A172 (cell line): ENCODE measurements at regions not wholly inside any gene's neighbourhood (a gene's known extent, or its start where the extent isn't known, plus 50 kb on each side); places are given as distances from the start of the nearest gene placed in this dataset.
"Not testable (repeated sequence)": the region's sequence is repeated elsewhere in the genome, so short reads cannot be mapped to it uniquely, and the experiment has no call there.

Source experiments
- DNase-seq: peaks from one replicate; pipeline ENCODE4 v3.0.0-alpha.2; 2015; ENCODE audit warnings: low spot score

DNA sequence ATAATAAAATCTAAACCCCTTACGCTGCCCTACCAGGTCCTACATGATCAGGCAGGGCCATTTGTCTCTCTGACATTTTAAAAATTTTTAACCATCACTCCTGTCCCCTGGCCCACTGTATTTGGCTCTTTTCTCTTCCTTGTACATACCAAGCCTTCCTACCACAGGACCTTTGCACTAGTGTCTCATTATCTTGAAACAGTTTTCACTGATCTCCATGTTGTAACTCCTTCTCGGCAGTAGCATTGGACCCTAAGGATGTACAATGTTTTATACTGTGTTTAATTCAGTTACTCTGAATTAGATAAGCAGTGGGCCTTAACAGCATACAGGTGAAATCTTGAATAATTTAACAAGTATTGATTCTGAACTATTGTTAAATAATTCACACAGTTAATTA is 330.7 kb downstream of the UTRN start:
- DNase-seq, result no peak

DNA sequence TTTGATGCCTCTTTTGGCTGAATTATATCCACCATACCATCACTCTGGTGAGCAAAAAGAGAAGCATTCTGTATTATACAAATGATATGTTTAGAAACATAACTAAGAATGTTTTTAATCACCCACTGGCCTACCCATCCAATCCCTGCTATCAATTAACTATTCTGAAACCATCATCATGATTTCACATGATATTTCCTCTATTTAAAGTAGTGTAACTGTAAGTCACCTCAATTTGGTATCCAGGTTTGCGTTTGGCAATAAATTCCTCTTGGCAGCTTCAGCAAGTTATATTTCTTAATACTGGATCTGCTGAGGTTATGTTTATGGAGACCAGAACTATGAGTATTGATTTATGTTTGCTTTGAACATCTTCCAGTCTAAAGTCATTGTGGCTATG is 332.1 kb downstream of the UTRN start:
- DNase-seq, result no peak

DNA sequence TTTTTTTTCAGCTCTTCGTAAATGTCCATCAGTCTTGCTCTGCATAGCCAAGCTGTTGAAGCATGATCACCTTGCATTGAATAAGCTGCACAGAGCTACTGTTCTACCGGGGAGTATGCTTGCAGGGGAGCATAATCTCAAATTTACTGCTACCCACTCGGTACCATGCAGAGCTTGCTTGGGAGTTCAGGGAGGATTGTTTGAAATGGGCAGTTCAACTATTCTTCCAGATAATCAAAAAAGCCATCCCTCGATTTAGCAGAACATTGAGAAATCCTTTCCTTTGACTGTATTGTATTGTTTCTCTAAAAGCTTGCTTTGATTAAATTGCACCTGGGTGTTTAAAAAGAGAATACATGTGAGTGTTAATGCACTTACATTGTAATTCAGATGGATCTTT is 332.6 kb downstream of the UTRN start:
- DNase-seq, result no peak

DNA sequence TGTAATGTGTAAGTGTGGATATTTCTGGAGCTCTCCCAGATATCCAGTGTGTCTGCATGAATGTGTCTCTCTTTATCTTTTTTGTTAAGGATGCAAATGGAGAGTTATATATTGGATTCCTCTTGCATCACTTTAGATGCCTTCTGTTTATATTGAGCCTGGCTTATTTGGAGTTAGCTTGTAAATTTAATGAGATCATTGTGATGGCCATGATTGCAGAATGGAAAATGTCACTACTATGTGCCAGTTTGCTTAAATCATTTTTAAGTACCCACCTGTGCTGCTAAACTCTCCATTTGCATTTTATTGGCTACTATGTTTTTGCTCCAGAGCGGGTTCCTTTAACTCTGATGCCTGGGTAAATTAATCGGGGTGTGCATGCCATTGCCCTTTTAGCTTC is 334.8 kb downstream of the UTRN start:
- DNase-seq, result no peak

DNA sequence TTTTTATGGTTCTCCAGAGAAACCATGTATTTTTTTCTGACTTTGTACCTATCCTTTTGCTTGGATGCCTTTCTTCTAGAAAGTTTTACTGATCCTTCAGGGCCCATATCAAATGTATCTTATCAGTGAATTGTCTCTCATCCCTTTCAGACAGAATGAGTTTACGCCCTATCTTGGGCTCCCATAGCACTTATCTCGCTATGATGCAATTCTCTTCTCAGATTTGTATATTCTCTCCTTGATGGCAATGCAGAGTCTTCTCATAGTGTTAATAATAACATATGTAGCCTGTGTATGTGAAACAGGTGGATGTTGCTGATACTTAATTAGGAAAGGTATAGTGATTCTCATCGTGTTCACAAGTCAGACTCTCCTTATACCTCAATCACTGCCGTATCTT is 336.2 kb downstream of the UTRN start:
- DNase-seq, result no peak

DNA sequence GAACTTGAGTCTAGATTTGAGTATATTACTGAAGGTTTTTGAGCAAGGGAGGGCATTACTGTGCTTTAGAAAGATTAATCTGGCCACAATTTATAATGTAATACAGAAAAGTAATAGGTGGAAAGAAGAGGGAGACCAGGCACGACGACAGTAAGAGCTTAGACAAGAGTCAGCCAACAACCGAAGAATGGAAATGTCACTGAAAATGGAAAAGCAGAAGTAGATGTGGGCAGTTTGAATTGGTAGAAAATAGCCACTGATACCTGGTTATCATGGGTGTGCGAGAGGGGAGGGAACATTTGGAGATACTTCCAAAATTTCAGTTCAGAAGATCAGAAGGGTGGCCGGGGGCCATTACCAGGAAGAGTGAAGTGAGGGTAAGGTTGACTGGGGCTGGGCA is 339.1 kb downstream of the UTRN start:
- DNase-seq, result no peak

DNA sequence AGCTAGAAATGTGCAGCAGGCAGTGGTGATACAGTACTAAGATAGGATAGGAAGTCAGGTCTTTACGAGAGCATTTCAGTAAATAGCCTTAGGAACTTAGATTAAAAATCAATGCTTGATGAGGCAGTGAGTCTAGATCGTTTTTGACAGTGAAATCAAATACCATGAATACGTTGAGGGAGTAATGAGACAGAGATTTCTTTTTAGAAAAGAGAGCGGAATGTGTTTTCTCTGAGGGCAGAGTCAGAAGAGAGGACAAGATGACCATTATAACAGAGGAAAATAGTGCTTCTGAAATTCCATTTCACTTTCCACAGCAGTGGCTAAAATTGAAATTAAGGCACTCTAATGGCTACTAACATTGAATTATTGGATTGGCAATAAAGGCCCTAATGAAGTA is 339.6 kb downstream of the UTRN start:
- no peak for DNase-seq

DNA sequence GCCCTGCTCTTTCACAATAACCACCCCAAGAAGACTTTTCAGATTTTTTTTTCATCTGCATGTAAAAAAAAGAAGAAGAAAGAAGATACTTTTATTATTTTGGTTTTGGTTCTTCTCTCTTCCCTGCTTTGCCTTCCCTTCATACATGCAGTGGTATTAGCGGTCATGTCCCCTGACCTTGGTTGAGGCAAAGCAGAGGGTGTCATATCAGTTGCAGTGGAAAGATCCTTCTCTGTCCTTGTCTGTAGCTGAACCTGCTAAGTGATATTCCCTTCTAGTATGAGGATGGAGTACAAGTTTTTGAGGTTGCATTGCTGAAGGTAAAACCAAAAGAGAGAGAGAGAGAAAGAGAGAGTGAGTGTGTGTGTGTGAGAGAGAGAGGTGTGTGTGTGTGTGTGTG is 345.7 kb downstream of the UTRN start:
- DNase-seq, result no peak

DNA sequence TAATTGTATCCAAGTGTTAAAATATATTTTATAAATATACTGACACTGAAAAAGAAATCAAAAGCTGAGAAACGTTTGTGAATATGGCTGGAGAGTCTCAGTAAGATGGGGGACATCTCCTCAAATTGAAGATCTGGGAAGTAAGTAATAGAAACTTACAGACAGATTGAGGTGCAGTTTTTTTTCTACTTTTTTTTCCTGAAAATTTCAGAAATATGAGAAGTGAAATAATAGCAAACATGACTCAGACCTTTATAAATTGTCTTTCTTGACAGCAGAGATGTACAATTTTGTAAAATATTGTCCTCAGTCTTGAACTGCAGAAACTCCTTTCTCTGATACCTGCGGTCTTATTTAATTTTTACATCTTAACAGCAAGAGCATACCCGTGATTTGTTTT is 347.1 kb downstream of the UTRN start:
- no peak for DNase-seq

DNA sequence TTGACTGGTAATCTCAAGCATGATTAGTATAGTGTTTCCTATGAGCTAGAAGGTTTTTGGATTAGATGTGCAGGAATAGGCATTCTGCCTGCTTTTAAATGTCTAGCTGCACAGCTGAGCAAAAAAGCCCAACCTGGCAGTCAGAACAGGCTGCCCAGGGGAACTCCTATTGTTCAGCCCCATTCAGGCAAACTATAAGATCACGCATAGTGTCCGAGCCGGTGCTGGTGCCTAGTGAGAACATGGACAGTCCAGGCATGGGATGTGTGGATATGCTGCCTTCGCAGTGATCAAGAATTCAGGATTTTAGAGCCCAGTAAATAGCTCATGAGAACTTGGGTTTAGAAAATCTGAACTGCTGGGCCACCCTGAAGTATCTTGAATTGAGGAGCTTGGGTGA is 348.8 kb downstream of the UTRN start:
- DNase-seq, result no peak

DNA sequence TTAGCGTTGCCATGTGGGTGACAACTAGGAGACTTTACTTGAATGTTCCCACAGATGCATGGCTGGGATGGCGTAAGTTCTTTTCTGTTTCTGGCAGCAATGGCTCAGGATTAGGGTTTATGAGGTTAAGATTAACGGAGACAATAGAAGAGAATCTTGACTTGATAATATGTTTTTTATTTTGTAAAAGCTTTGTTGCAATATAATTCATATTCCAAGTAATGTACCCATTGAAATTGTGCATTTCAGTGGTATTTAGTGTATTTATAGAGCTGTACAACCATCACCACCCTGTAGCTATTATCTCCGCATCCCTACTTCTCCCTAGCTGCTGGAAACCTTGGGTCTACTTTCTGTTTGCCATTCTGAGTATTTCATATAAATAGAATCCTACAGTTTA is 349.2 kb downstream of the UTRN start:
- no peak for DNase-seq

DNA sequence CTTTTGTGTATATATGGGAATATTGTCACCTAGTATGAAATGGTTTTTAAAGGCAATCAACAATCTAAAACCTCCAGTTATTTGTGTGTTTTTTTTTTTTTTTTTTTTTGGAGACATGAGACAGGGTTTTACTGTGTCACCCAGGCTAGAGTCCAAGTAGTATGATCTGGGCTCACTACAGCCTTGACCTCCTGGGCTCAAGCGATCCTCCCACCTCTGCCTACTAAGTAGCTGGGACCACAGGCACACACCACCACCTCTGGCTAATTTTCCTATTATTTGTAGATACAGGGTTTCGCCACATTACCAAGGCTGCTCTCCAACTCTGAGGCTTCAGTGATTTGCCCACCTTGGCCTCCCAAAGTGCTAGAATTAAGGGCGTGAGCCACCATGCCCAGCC is 349.9 kb downstream of the UTRN start:
- no peak for DNase-seq

DNA sequence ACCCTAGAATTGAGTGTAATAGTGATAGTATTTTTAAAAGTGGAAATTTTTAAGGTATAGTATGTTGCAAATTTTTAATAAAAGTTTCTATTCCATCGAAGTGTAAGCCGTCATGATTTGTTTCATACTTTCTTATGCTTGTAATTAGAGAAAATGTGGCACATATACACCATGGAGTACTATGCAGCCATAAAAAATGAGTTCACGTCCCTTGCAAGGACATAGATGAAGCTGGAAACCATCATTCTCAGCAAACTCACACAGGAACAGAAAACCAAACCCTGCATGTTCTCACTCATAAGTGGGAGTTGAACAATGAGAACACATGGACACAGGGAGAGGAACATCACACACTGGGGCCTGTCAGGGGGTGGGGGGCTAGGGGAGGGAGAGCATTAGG is 350.9 kb downstream of the UTRN start:
- DNase-seq, result not testable (repeated sequence)

DNA sequence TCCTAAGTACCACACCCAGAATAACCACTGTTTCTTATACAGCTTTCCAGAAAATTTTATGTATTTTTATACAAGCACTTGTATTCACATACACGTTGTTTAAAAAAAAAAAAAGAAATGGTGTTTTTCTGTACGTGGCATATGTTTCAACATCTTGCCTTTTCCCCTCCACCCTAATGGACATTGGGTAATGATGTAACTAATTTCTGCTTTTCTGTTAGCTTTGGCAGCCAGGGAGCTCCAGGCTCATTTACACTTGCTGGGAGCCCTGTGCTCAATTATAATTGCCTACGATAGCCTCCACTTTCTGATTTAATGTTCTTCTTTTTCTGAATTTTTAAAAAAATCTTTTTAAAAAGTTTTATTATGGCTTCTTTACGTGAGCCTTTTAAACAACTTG is 352.4 kb downstream of the UTRN start:
- DNase-seq, result no peak

DNA sequence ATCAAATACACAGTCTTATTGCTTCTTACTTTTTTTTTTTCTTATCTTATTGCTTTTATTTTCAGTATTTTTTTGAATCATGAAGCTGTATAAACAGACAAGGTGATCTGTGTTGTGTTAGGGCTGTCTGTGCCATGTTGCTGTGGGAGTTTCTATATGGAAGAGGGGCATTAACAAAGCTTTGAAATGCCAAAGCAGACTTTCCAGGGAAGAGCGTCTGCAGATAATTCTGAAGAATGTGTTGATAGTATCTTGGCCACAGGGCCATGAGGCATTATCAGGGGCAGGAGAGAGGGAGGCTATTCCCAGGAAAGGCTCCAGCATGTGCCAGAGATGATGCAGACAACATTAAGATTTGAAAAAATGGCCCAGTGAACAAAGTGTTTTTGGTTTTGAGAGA is 354.5 kb downstream of the UTRN start:
- DNase-seq, result no peak

DNA sequence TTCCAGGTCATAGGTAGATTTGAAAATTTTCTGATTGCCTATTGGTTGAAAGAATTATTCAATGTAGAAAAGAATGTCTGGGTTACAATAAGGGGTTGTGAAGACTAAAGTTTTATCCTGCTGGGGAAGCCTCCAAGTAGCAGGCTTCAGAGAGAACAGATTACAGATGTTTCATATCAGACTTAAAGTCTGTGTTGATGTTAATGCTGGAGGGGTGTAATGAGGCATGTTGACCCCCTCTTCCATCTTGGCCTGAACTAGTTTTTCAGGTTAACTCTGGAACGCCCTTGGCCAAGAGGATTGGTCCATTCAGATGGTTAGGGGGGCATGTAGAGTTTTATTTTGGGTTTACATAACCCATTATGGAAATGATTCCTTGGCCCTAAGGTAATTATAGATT is 356.2 kb downstream of the UTRN start:
- DNase-seq, result no peak

DNA sequence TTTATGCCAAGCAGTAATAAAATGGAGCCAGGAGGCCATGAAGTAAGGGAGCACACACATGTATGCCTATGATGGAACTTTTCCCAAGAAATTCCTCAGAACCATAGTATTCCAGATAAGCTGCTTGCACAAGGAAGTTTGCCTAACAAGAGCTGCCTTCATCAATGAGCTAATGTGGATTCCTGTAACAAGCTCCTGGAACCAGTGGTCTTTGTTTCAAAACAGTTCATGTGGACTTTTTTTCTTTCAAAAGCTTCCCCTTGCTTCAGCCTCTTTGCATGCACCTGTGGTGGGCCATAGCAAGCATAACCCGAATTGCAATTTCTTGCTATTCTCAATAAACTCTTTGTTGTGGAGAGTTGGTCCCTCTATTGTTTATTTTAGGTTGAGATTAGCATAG is 359.6 kb downstream of the UTRN start:
- DNase-seq, result no peak

DNA sequence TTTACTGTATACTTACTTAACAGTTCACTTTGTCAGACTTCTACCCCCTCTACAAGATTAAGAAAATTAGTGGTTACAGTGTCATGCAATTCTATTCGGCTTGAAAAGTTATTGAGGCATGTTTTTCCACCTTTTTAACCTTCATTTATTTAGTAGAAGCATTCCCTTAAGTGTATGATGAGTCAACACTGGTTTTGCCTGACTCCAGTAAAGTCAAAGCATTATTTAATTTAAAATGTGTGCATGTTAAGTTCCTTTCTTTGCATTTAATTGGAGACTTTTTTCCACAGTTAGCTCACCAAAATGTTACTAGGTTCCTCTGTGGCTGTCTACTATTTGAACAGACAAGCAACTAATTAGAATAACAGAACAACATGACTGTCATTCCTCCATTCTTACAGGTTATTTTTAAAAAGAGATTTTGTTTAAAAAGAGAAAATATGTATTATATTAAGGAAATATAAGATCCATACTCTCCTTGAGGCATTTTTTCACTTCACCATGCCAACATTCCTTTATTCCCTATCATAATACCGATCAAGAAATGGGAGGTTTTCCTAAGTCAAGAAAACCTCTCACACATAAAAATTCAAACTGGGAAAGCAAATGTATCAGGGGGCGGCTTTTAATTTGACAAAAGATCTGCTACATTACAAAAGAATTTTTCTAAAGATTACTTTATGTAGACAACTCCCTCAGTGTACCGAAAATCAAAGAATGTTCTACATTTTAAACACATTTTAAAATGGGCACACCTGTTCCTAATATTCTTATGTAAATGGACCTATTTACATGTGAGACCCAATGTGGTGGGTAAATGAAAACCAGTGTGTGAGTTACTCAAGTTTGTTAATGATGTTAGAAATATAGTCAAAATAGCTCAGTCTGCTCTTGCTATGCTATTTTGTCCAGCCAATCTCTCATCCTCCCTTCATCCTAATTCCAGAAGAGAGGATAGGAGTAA is 361.2 kb downstream of the UTRN start:
- DNase-seq, result no peak

DNA sequence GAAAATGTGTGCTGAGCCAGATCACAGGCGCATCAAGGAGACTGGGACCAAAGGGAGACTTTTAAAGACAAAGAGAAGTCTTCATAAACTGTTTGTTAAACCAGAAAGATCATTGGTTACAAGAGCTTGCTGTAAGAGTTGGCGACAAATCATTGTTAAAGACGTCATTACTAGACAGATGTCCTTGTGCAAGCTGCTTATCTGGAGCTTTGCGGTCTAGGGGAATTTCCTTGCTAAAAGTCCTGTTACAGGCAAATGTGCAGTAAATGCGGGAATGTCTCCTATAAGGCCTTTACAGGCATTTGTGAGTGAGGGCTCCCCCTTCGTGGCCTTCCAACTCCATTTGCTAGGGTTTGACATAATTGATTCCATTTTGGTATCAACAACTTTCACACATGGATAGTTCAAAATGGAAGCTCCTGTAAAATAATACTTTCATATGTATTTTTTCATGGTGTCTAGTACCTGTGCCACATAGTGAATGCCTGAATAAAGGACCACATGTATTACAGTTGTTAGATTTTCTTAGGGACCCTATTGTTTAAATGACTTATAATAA is 362.4 kb downstream of the UTRN start:
- no peak for DNase-seq

DNA sequence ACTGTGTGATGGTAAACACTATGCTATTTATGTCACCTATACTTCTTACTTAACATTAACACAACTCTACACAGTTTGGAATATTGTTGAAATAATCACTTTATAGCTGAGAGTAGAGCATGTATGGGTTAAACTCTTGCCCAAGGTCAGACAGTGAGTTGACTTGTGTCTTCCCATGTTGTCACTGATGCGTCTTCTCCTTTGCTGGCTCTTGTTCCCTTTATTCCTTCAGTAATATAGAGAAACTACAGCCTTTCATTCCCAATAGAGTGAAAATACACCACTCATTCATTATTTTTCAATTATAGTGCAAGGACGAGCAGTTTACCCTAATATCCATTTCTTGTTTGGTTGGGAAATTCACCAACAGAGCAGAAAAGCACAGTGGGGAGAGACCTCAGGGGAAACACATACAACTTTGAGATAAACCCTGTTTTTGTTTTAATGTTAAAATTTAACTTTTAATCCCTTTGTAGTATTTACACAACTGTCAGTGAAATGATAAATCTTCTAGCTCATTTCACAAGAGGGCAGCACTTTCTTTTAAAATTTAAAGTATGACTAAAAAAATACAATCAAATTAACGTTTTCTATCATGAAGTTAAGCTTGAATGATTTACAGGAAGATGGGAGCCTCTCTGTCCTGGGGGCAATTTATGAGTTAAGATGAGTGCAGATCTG is 363.0 kb downstream of the UTRN start:
- no peak for DNase-seq

DNA sequence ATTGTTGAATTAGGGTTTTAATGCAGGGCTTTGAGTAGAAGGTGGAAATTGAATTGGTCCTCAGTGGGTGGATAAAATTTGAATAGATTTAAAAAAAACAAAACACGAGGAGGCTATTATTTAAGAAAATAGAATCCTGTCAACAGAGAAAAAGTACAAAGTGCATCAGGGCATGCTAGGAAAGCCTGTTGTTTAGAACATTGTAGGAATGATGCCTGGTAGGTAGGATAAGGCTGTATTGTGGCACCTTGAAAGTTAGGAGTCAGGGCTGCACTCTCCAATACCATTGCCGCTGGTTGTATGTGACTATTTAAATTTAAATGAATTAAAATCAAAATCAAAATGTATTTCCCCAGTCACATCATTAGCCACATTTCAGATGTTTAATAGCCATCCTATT is 363.9 kb downstream of the UTRN start:
- DNase-seq, result no peak

DNA sequence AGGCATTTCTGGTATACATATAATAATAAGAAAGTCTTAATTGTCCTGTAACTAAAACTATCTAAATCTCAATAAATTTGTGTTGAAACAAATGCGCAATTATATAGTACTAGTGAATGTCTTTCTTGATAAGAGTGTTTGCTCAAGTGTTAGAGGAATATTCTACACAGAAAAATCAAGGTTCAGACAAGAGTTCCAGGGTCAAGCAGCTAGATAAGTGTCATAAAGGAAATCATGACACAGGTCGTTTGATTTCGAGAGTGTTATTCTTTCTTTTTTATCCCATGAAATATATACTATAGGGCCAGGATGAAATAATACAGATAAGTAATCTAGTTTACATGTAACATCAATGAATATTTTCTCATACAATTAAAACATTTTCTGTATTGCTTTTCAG is 366.1 kb downstream of the UTRN start:
- DNase-seq, result no peak

DNA sequence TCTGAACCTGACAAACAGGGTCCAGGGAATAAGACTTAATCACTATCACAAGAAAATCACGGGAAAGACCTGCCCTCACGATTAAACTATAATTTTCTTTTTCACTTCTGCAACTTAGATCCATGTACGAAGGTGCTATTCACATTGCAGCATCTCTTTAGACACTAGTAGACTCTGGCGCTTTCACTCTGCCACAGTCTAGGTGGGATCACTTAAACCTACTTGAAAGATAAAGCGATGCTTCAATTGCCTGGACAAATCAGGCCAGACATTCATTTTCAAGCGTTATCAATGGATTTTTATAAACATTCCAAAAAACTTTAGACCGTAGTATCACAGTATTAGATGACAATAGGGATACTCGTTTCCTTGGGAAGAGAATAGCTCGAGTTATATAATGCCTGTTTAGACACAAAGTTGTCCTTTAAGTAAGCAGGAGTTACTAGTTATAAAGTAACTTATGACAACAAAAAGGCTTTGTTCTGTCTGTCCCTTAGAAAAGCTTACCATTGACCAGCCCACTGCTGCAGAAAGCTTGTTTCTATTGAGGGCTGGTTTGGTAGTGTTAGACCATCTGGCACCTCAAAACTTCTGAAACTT is 367.3 kb downstream of the UTRN start:
- DNase-seq, result no peak
